ENCODE measurements at regions not wholly inside any gene's neighbourhood (a gene's known extent, or its start where the extent isn't known, plus 50 kb on each side); places are given as distances from the start of the nearest gene placed in this dataset.
"Not testable (repeated sequence)": the region's sequence is repeated elsewhere in the genome, so short reads cannot be mapped to it uniquely, and the experiment has no call there.

DNA sequence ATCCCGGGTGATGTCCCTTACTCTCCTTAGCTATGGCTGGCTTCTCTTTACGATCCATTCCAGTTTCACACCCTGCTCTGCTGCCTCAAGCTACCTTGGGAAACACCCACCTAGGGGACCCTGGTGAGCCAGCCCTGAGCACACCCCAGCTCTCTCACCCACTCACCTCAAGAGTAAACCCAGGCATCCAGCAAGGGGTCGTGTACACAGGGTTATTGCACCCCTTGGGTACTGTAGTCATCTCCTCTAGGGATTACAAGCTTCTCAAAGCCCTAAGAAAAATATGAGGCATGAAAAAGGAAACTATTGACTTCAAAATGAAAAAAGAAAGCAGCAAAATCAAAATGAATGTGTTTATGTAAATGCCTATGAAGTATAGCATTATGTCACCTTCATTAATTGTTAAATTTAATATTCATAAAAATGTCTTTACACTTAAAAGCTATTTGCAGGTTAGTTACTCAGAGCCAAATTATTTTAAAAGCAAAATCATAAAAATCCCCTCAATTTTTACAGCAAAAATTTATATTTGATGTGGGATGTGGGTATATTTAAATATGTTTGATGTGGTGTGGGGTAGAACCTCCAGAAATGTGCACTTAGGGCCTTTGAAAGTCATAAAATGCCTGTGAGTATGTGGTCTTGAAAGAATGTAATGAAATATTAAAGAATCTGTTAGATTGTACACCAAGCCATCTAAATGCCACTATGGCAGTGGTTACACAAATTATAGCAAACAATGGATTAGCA, 190.3 kb downstream of the C1orf94 start:
- no peak for DNase-seq (ENCODE audit: extremely low read depth, insufficient read length)
- Histone ChIP-seq H3K27me3 (replicated peaks; ENCODE audit: control insufficient read depth, insufficient read depth, low read length) (no peaks in the 10 kb centered on the region), H3K4me3 (replicated peaks; ENCODE audit: low read depth, low read length) (no peak overlapping the region), H3K36me3 (ENCODE audit: control insufficient read depth, insufficient read depth, low read length) (no peaks in the 10 kb centered on the region)
- TF ChIP-seq, protein P1, sequence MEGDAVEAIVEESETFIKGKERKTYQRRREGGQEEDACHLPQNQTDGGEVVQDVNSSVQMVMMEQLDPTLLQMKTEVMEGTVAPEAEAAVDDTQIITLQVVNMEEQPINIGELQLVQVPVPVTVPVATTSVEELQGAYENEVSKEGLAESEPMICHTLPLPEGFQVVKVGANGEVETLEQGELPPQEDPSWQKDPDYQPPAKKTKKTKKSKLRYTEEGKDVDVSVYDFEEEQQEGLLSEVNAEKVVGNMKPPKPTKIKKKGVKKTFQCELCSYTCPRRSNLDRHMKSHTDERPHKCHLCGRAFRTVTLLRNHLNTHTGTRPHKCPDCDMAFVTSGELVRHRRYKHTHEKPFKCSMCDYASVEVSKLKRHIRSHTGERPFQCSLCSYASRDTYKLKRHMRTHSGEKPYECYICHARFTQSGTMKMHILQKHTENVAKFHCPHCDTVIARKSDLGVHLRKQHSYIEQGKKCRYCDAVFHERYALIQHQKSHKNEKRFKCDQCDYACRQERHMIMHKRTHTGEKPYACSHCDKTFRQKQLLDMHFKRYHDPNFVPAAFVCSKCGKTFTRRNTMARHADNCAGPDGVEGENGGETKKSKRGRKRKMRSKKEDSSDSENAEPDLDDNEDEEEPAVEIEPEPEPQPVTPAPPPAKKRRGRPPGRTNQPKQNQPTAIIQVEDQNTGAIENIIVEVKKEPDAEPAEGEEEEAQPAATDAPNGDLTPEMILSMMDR (IDR thresholded peaks at IDR 0.05; ENCODE audit: insufficient read depth, low read length, poor library complexity, severe bottlenecking): no peak

DNA sequence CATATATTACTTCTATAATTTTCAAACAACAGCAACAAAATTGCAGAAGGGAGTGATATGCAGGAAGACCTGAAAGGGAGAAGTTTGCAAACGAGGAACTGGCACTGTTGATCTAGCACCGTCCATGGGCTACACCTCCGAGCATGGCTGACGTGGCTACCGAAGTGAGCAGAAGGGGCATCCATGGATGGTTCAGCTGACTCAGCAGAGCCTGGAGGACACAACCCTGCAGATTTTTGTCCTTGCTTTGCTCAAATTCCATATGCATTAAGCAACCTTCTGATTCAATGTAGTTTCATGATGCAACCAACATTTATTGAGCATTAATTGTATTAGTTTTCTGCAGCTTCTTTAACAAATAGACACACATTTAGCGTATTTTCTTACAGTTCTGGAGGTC, 191.2 kb downstream of the C1orf94 start:
- no peak for DNase-seq (ENCODE audit: extremely low read depth, insufficient read length)
- Histone ChIP-seq H3K27me3 (replicated peaks; ENCODE audit: control insufficient read depth, insufficient read depth, low read length) (no peaks in the 10 kb centered on the region), H3K36me3 (ENCODE audit: control insufficient read depth, insufficient read depth, low read length) (no peaks in the 10 kb centered on the region), H3K4me3 (replicated peaks; ENCODE audit: low read depth, low read length) (no peak overlapping the region)
- TF ChIP-seq, protein P1 (IDR thresholded peaks at IDR 0.05; ENCODE audit: insufficient read depth, low read length, poor library complexity, severe bottlenecking): no peak

DNA sequence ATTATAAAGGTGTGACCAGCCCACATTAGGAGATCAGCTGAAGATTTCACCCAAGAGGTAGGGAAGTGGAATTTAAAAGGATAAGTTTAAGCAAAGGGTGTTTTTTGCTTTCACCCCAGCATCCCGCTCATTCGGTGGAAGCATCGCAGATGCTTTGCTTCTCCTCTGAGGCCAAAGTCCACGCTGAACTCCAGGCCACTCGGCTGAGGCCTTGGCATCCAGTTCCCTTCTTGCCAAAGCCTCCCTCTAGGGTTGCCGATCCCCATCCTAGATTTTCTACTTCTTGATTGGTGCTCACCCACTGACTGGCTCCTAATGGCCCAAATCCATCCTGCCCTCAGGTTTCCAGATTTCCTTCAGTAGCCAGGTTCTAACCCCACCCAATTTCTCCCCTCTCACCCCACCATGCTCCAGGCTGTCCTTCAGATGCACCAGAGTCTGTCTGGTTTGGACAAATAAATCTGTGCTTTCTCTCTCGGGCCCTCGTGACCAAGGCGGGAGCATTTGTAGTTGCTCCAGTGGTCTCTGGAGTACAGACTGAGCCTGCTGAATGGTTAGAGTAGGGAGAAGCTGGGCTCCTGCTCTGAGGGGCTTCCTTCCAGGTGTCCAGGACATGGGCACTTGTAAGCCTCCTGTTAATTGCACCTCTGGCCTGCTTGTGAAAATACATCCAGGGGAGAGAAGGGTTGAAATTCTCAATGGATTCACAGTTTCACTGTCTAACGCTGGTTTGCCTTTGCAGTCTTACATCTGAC, 193.2 kb downstream of the C1orf94 start:
- Histone ChIP-seq H3K4me3 (replicated peaks; ENCODE audit: low read depth, low read length) (no peak overlapping the region), H3K27me3 (replicated peaks; ENCODE audit: control insufficient read depth, insufficient read depth, low read length) (no peaks in the 10 kb centered on the region), H3K36me3 (ENCODE audit: control insufficient read depth, insufficient read depth, low read length) (no peaks in the 10 kb centered on the region)
- no peak for DNase-seq (ENCODE audit: extremely low read depth, insufficient read length)
- TF ChIP-seq, protein P1 (IDR thresholded peaks at IDR 0.05; ENCODE audit: insufficient read depth, low read length, poor library complexity, severe bottlenecking): no peak

GRCh38 chr1:34370748-34371147, 194.0 kb downstream of the C1orf94 start:
- Histone ChIP-seq H3K27me3 (replicated peaks; ENCODE audit: control insufficient read depth, insufficient read depth, low read length) (no peaks in the 10 kb centered on the region), H3K4me3 (replicated peaks; ENCODE audit: low read depth, low read length) (no peak overlapping the region), H3K36me3 (ENCODE audit: control insufficient read depth, insufficient read depth, low read length) (no peaks in the 10 kb centered on the region)
- TF ChIP-seq, protein P1 (IDR thresholded peaks at IDR 0.05; ENCODE audit: insufficient read depth, low read length, poor library complexity, severe bottlenecking): no peak
- no peak for DNase-seq (ENCODE audit: extremely low read depth, insufficient read length)

- H3K4me3 ChIP-seq (replicated peaks; ENCODE audit: low read depth, low read length); H3K27me3 ChIP-seq (replicated peaks; ENCODE audit: control insufficient read depth, insufficient read depth, low read length); H3K36me3 ChIP-seq (ENCODE audit: control insufficient read depth, insufficient read depth, low read length); DNase-seq (ENCODE audit: extremely low read depth, insufficient read length): not testable (repeated sequence)
Measured at GRCh38 chr1:34371179-34371578, 194.5 kb downstream of the C1orf94 start.

DNA sequence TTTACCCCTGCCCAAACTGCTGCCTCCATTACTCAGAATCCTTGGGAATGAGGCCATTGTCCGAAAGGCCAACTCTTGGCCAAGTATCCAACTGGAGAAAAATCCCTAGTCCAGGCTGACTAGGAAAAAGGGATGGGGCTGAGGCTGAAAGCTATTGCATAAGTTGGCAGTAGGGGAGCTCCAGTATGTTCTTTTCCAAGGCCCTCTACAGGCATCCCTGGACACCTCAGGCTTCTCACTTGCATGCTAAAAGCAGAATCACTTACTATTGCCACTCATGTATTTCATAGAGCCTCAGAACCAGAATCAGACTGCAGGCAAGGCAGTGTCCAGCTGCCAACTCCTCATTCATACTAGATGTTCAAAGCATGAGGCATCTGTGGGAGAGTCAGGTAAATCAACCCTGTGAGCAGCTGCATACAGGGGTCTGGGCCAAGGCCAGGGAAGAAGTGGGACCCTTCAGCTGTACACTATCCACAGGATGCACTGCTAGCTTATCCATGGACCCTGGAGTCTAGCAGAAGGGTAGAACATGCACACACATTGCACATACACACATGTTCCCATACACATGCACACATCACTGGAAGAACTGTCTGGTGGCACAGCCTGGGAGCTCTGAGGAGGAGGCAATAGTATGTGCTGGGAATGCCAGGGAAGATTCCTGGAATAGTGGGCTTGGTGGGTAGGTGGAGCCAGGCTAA, 195.3 kb downstream of the C1orf94 start:
- DNase-seq (ENCODE audit: extremely low read depth, insufficient read length): no peak
- no peaks in the 10 kb centered on the region for H3K27me3 ChIP-seq (replicated peaks; ENCODE audit: control insufficient read depth, insufficient read depth, low read length)
- TF ChIP-seq, protein P1 (IDR thresholded peaks at IDR 0.05; ENCODE audit: insufficient read depth, low read length, poor library complexity, severe bottlenecking): no peak
- no peaks in the 10 kb centered on the region for H3K36me3 ChIP-seq (ENCODE audit: control insufficient read depth, insufficient read depth, low read length)
- H3K4me3 ChIP-seq (replicated peaks; ENCODE audit: low read depth, low read length): no peak overlapping the region

Data from GM06990 (cell line).